ENCODE measurements at regions not wholly inside any gene's neighbourhood (a gene's known extent, or its start where the extent isn't known, plus 50 kb on each side); places are given as distances from the start of the nearest gene placed in this dataset.
"Not testable (repeated sequence)": the region's sequence is repeated elsewhere in the genome, so short reads cannot be mapped to it uniquely, and the experiment has no call there.

DNA sequence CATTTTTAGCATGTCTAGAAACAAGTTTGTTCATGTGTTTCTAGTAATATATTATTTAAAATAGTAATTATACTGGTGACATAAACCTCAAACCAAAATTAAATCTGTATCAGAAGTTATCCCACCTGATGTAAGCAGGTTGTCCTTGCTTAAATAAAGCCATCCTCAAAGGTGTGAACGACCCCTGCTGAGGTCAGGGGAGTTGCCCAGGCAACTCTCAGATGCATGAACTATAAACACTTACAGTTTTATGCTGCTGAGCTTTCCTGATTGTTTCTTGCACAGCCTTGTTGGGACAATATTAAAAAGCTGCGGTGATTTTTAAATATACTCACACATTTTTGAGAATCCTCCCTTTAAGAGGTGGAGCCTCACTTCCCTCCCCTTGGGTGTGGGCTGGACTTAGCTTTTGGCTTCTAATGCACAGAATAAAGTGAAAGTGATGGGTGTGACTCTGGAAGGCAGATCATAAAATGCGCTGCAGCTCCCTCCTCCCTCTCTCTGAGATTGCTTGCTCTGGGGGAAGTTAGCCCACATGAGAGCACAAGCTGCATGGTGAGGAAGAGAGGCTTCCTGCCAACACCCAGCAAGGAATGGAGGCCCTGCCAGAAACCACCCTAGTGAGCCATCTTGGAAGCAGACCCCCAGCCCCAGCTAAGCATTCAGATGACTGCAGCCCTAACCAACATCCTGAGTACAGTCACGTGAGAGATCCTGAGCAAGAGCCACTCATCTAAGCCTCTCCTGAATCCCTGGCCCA is 152.7 kb downstream of the SKIDA1 start:
- DNase-seq (ENCODE audit: low spot score): no peak
- TF ChIP-seq, protein P1, sequence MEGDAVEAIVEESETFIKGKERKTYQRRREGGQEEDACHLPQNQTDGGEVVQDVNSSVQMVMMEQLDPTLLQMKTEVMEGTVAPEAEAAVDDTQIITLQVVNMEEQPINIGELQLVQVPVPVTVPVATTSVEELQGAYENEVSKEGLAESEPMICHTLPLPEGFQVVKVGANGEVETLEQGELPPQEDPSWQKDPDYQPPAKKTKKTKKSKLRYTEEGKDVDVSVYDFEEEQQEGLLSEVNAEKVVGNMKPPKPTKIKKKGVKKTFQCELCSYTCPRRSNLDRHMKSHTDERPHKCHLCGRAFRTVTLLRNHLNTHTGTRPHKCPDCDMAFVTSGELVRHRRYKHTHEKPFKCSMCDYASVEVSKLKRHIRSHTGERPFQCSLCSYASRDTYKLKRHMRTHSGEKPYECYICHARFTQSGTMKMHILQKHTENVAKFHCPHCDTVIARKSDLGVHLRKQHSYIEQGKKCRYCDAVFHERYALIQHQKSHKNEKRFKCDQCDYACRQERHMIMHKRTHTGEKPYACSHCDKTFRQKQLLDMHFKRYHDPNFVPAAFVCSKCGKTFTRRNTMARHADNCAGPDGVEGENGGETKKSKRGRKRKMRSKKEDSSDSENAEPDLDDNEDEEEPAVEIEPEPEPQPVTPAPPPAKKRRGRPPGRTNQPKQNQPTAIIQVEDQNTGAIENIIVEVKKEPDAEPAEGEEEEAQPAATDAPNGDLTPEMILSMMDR (IDR thresholded peaks at IDR 0.05; ENCODE audit: extremely low read depth, missing control alignments): no peak

- no peak for DNase-seq (ENCODE audit: low spot score)
- TF ChIP-seq, protein P1 (IDR thresholded peaks at IDR 0.05; ENCODE audit: extremely low read depth, missing control alignments): no peak
These were observed 155.8 kb downstream of the SKIDA1 start for GRCh38 chr10:21369697-21370096.

GRCh38 chr10:21368728-21369425 is 156.6 kb downstream of the SKIDA1 start:
- DNase-seq (ENCODE audit: low spot score): no peak
- TF ChIP-seq, protein P1 (IDR thresholded peaks at IDR 0.05; ENCODE audit: extremely low read depth, missing control alignments): no peak

GRCh38 chr10:21368022-21368582 is 157.4 kb downstream of the SKIDA1 start:
- peak; percentile 27 for DNase-seq (ENCODE audit: low spot score)
- TF ChIP-seq, protein P1 (IDR thresholded peaks at IDR 0.05; ENCODE audit: extremely low read depth, missing control alignments): no peak

DNA sequence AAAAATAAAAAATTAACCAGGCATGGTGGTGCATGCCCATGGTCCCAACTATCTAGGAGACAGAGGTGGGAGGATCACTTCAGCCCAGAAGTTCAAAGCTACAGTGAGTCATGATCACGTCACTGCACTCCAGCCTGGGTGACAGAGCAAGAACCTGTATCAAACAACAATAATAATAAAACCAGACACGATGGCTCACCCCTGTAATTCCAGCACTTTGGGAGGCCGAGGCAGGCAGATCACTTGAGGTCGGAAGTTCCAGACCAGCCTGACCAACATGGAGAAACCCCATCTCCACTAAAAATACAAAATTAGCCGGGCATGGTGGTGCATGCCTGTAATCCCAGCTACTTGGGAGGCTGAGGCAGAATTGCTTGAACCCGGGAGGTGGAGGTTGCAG is 159.4 kb downstream of the SKIDA1 start:
- not testable (repeated sequence) for DNase-seq (ENCODE audit: low spot score)

- DNase-seq (ENCODE audit: low spot score): no peak
- TF ChIP-seq, protein P1 (IDR thresholded peaks at IDR 0.05; ENCODE audit: extremely low read depth, missing control alignments): no peak
These were observed 161.0 kb downstream of the SKIDA1 start for GRCh38 chr10:21364196-21365114.

GRCh38 chr10:21363731-21364104 is 161.8 kb downstream of the SKIDA1 start:
- DNase-seq (ENCODE audit: low spot score): no peak
- TF ChIP-seq, protein P1 (IDR thresholded peaks at IDR 0.05; ENCODE audit: extremely low read depth, missing control alignments): no peak

Data from GM20000 (cell line).